CD8-positive, alpha-beta memory T cell (primary cell): ENCODE measurements at regions not wholly inside any gene's neighbourhood (a gene's known extent, or its start where the extent isn't known, plus 50 kb on each side); places are given as distances from the start of the nearest gene placed in this dataset.

Source experiments
- CTCF ChIA-PET: fragments of 350-600 bp; sonication (Branson Sonifier 250); formaldehyde crosslinking; loops from one replicate; lab custom pipeline; 2021; ENCODE audit warnings: antibody characterized with exemption; lab: Charles Lee
- POLR2A ChIA-PET: fragments of 350-600 bp; sonication (Branson Sonifier 250); formaldehyde crosslinking; loops from one replicate; lab custom pipeline; 2021; ENCODE audit warnings: antibody characterized with exemption; lab: Charles Lee
- DNase-seq, 5 donors: peaks; one replicate each; pipeline versions ENCODE4 v3.0.0 to v3.0.0-alpha.2; 2020 to 2022; ENCODE audit warnings: mixed read lengths in 1 of 5
- H3K27ac ChIP-seq: one replicate; pipeline ENCODE4 v1.7.0; 2013; ENCODE audit warnings: low read depth, mild to moderate bottlenecking, low read length, moderate library complexity
- H3K27me3 ChIP-seq: 2 replicates; pipeline ENCODE4 v1.7.0; 2013; ENCODE audit warnings: low read length, mild to moderate bottlenecking; ENCODE audit not compliant: insufficient read depth, poor library complexity, severe bottlenecking
- H3K36me3 ChIP-seq: 2 replicates; pipeline ENCODE4 v1.7.0; 2013; ENCODE audit warnings: mild to moderate bottlenecking, low read length, moderate library complexity; ENCODE audit not compliant: insufficient read depth
- H3K4me1 ChIP-seq: 2 replicates; pipeline ENCODE4 v1.7.0; 2013; ENCODE audit warnings: mild to moderate bottlenecking, low read length, moderate library complexity; ENCODE audit not compliant: insufficient read depth
- H3K4me3 ChIP-seq: 2 replicates; pipeline ENCODE4 v1.7.0; 2013; ENCODE audit warnings: mild to moderate bottlenecking, low read length
- H3K9me3 ChIP-seq: 2 replicates; pipeline ENCODE4 v1.7.0; 2013; ENCODE audit warnings: mild to moderate bottlenecking, low read length
- H3K27ac Mint-ChIP-seq, 8 donors: one replicate each; pipeline ENCODE4 v1.8.0; 2020 to 2021; ENCODE audit warnings: mixed read lengths in 8 of 8, mild to moderate bottlenecking in 6 of 8, inconsistent platforms in 3 of 8, moderate library complexity in 3 of 8
- H3K27me3 Mint-ChIP-seq, 2 donors: one replicate each; pipeline ENCODE4 v1.8.0; 2020 to 2021; ENCODE audit warnings: mixed read lengths in 2 of 2, mild to moderate bottlenecking in 1 of 2, moderate library complexity in 1 of 2
- H3K36me3 Mint-ChIP-seq, 3 donors: one replicate each; pipeline ENCODE4 v1.8.0; 2020 to 2021; ENCODE audit warnings: mixed read lengths in 3 of 3, inconsistent platforms in 1 of 3, mild to moderate bottlenecking in 1 of 3
- H3K4me1 Mint-ChIP-seq, 3 donors: one replicate each; pipeline ENCODE4 v1.8.0; 2020 to 2021; ENCODE audit warnings: mixed read lengths in 3 of 3, inconsistent platforms in 1 of 3, mild to moderate bottlenecking in 1 of 3
- H3K4me3 Mint-ChIP-seq, 7 donors: one replicate each; pipeline ENCODE4 v1.8.0; 2020 to 2021; ENCODE audit warnings: mixed read lengths in 7 of 7, mild to moderate bottlenecking in 6 of 7, moderate library complexity in 4 of 7, inconsistent platforms in 2 of 7
- H3K9me3 Mint-ChIP-seq, 5 donors: one replicate each; pipeline ENCODE4 v1.8.0; 2020 to 2022; ENCODE audit warnings: mixed read lengths in 5 of 5, mild to moderate bottlenecking in 3 of 5, moderate library complexity in 2 of 5, inconsistent platforms in 1 of 5

DNA sequence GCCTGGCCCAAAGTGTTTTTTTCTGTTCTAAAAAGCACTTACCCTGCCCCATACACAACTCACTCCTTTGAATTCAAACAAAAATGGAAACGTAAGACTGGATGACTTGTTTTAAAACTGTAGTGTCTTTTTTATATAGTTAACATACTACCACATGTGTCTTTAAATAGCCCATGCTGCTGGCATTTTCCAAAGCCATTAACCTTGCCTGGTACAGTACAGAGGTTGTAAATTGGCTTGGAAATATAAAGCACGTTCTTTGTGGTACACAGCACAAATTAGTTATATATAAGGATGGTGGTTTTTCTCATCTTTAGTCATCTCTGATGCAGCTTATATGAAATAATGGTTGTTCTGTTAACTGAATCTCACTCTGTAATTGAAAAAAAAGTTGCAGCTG, 519.7 kb upstream of the ZNF608 start:
- Histone ChIP-seq H3K9me3 (no peaks in the 10 kb centered on the region), H3K27me3 (no peaks in the 10 kb centered on the region), H3K4me1 (no peaks in the 10 kb centered on the region), H3K4me3 (no peak overlapping the region), H3K27ac (no peak overlapping the region), H3K36me3 (no peaks in the 10 kb centered on the region)
- H3K27ac Mint-ChIP-seq, result no peak overlapping the region
- DNase-seq, result no peak
- H3K4me3 Mint-ChIP-seq, result no peak overlapping the region
- H3K4me1 Mint-ChIP-seq, result no peaks in the 10 kb centered on the region
- ChIA-PET POLR2A (no interaction called here), CTCF (no interaction called here)
- peaks cover 3 to 18% (median 5%) of the 10 kb centered on the region in 5 donors for H3K9me3 Mint-ChIP-seq
- H3K27me3 Mint-ChIP-seq, result peaks cover 0 to 1% of the 10 kb centered on the region in 2 donors
- H3K36me3 Mint-ChIP-seq, result no peaks in the 10 kb centered on the region

DNA sequence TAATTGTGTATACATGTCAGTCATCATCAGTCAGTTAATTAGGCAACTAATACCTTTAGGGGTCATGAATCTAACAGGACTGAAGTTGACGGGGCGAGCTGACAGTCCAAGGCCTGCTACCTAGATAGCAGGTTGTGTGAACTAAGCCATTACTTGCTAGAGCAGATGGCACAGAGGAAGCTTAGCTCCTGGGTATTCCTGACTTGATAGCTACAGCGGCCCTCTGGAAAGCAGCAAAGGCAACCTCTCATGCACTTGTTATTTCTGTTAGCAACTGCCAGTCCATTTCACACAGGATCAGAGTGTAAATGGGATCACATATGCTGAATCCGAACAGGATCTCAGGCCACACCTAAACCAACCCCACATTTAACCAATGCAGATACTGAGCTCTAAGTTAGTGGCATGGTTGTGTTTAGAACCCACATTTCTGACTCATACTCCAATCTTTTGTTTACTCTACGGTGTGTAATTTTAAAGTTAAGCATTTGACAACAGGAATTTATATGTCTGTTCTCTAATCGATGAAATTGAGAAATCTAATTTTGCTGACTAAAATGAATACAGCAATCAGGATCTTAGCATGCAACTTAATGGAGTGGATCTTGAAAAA, 521.3 kb upstream of the ZNF608 start:
- no peaks in the 10 kb centered on the region for H3K9me3 ChIP-seq
- Mint-ChIP-seq H3K27ac (no peak overlapping the region), H3K4me1 (no peaks in the 10 kb centered on the region), H3K27me3 (peaks cover 0 to 1% of the 10 kb centered on the region in 2 donors), H3K4me3 (no peak overlapping the region), H3K9me3 (peaks cover 0 to 29% (median 5%) of the 10 kb centered on the region in 5 donors), H3K36me3 (no peaks in the 10 kb centered on the region)
- ChIA-PET CTCF (no interaction called here), POLR2A (no interaction called here)
- no peaks in the 10 kb centered on the region for H3K36me3 ChIP-seq
- no peak for DNase-seq
- H3K27me3 ChIP-seq, result no peaks in the 10 kb centered on the region
- H3K27ac ChIP-seq, result no peak overlapping the region
- H3K4me3 ChIP-seq, result no peak overlapping the region
- H3K4me1 ChIP-seq, result no peaks in the 10 kb centered on the region

DNA sequence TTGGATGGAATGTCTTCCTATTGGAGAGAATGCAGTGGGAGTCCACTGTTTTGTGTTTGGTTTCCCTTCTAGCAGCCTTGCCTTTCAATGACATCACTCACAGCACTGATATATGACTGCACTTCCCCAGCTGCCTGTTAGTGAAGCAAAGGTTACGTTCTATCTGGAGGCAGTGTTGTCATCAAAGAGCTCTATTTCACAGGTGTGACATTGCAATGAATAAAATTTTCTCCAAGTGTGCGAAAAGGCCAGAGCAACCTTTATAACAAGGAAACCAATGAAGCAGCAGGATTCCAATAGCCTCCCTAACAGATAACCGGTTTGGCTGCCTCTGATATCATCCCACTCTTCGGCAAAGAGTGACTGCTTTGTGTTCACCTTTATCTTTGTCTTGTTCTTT, 523.5 kb upstream of the ZNF608 start:
- CTCF ChIA-PET, result no interaction called here
- no peaks in the 10 kb centered on the region for H3K27me3 ChIP-seq
- no peaks in the 10 kb centered on the region for H3K4me1 Mint-ChIP-seq
- no peak overlapping the region for H3K27ac ChIP-seq
- DNase-seq, result no peak
- H3K4me3 Mint-ChIP-seq, result no peak overlapping the region
- peaks cover 0 to 3% of the 10 kb centered on the region in 2 donors for H3K27me3 Mint-ChIP-seq
- no peaks in the 10 kb centered on the region for H3K9me3 ChIP-seq
- no peak overlapping the region for H3K27ac Mint-ChIP-seq
- no peaks in the 10 kb centered on the region for H3K36me3 ChIP-seq
- POLR2A ChIA-PET, result no interaction called here
- H3K36me3 Mint-ChIP-seq, result no peaks in the 10 kb centered on the region
- H3K9me3 Mint-ChIP-seq, result peaks cover 0 to 28% (median 10%) of the 10 kb centered on the region in 5 donors
- no peaks in the 10 kb centered on the region for H3K4me1 ChIP-seq
- H3K4me3 ChIP-seq, result no peak overlapping the region

DNA sequence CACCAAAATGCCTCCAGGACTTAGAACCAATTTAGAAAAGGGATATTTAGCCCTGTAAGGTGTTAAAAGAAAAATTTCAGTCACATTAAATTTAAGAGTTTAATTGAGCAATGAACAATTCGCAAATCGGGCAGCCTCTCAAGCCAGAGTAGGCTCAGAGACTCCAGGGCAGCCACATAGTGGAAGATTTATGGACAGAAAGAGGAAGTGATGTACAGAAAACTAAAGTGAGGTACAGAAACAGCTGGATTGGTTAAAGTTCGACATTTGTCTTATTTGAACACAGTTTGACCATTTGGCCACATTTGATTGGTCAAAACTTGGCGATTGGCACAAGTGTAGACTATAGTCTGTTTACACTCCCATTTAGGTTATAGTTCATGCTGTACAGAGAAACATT, 525.9 kb upstream of the ZNF608 start:
- H3K4me1 ChIP-seq, result no peaks in the 10 kb centered on the region
- ChIA-PET CTCF (no interaction called here), POLR2A (no interaction called here)
- no peaks in the 10 kb centered on the region for H3K36me3 Mint-ChIP-seq
- no peaks in the 10 kb centered on the region for H3K9me3 ChIP-seq
- no peaks in the 10 kb centered on the region for H3K4me1 Mint-ChIP-seq
- H3K4me3 ChIP-seq, result no peak overlapping the region
- H3K4me3 Mint-ChIP-seq, result no peak overlapping the region
- H3K27ac ChIP-seq, result no peak overlapping the region
- H3K9me3 Mint-ChIP-seq, result peaks cover 0 to 20% (median 8%) of the 10 kb centered on the region in 5 donors
- no peak for DNase-seq
- peaks cover 0 to 2% of the 10 kb centered on the region in 2 donors for H3K27me3 Mint-ChIP-seq
- H3K27ac Mint-ChIP-seq, result no peak overlapping the region
- H3K36me3 ChIP-seq, result no peaks in the 10 kb centered on the region
- no peaks in the 10 kb centered on the region for H3K27me3 ChIP-seq

DNA sequence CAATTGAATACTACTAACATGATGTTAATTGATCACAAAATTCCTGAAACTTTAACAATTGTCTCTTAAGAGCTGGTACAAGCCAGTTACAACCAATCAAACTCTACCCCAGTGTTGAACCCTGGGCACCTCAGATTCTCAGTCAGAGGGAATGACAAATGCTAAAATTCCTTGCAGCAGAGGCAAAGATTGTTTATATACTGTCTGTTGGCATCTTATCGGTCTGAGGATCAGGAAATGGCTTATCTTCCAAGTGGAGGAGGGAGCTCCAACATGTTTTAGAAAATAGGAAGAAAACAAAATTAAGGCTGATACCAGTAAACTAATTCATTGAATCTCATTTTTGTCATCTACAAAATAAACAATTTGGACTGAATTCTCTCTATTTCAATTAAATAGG, 527.8 kb upstream of the ZNF608 start:
- Histone ChIP-seq H3K4me1 (no peaks in the 10 kb centered on the region), H3K4me3 (no peak overlapping the region), H3K9me3 (no peaks in the 10 kb centered on the region), H3K36me3 (no peaks in the 10 kb centered on the region), H3K27me3 (no peaks in the 10 kb centered on the region), H3K27ac (no peak overlapping the region)
- ChIA-PET POLR2A (no interaction called here), CTCF (no interaction called here)
- peaks cover 0 to 2% of the 10 kb centered on the region in 2 donors for H3K27me3 Mint-ChIP-seq
- no peak for DNase-seq
- H3K27ac Mint-ChIP-seq, result no peak overlapping the region
- peaks cover 0 to 20% (median 5%) of the 10 kb centered on the region in 5 donors for H3K9me3 Mint-ChIP-seq
- H3K36me3 Mint-ChIP-seq, result no peaks in the 10 kb centered on the region
- no peak overlapping the region for H3K4me3 Mint-ChIP-seq
- H3K4me1 Mint-ChIP-seq, result no peaks in the 10 kb centered on the region

DNA sequence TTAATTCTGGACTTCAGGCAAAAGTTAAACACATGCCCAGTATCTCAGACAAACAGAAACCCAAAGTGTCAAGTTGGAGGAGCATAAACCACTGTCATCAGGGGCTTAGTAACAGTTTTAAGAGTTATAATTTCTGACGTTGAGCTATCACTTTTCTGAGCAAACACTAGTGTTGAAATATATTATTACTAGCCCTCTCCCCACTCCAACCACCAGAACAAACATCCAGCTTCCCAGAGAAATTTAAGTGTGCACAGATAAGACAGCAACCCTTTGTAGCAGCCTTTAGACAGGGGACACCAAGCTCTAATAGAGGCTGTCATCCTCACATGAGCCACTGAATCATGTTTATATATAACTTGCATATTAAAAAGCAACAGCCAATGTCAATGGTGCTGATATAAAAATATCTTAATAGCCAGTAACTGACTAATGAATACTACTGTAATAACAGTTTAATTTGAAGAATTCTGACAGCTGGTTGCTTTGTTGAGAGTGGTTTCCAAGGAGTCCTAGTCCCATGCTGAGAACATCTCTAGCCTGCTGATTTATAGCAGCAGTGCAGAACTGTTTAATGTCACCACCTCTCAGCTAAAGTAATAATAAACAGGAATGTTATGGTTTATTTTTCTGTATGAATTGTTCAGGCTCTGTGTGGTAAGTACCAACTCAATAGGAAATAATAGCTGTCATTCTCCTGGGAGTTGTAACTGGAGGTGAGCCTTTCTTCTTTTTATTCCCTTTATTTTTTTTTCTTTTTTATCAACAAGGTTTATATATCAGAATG, 528.7 kb upstream of the ZNF608 start:
- H3K27ac Mint-ChIP-seq, result no peak overlapping the region
- Histone ChIP-seq H3K9me3 (no peaks in the 10 kb centered on the region), H3K4me1 (no peaks in the 10 kb centered on the region), H3K27me3 (no peaks in the 10 kb centered on the region), H3K4me3 (no peak overlapping the region), H3K36me3 (no peaks in the 10 kb centered on the region), H3K27ac (no peak overlapping the region)
- no peaks in the 10 kb centered on the region for H3K4me1 Mint-ChIP-seq
- H3K36me3 Mint-ChIP-seq, result no peaks in the 10 kb centered on the region
- DNase-seq, result no peak
- H3K4me3 Mint-ChIP-seq, result no peak overlapping the region
- ChIA-PET CTCF (no interaction called here), POLR2A (no interaction called here)
- H3K27me3 Mint-ChIP-seq, result peaks cover 0 to 3% of the 10 kb centered on the region in 2 donors
- H3K9me3 Mint-ChIP-seq, result peaks cover 0 to 20% (median 6%) of the 10 kb centered on the region in 5 donors

DNA sequence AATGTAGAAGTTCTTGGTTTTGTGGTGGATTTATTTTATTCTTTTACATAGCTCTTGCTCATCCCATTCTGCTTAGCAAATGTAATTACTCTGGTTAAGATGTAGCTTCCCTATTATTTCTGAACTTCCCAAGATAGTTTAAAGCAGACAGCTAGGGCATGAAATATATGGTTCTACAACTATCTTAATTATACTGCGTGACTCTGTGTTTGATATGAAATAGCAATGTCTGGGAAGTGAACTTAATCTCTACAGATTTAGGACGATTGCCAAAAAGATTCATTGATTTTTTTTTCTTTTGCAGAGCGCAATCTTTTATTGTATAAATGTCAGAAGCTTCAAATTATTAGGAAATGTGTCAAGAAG, 529.3 kb upstream of the ZNF608 start:
- H3K36me3 Mint-ChIP-seq, result no peaks in the 10 kb centered on the region
- no peak overlapping the region for H3K27ac Mint-ChIP-seq
- no peaks in the 10 kb centered on the region for H3K36me3 ChIP-seq
- no peak for DNase-seq
- H3K27ac ChIP-seq, result no peak overlapping the region
- POLR2A ChIA-PET, result no interaction called here
- CTCF ChIA-PET, result no interaction called here
- peaks cover 0 to 15% (median 6%) of the 10 kb centered on the region in 5 donors for H3K9me3 Mint-ChIP-seq
- H3K4me1 ChIP-seq, result no peaks in the 10 kb centered on the region
- no peaks in the 10 kb centered on the region for H3K4me1 Mint-ChIP-seq
- no peaks in the 10 kb centered on the region for H3K9me3 ChIP-seq
- no peak overlapping the region for H3K4me3 Mint-ChIP-seq
- no peaks in the 10 kb centered on the region for H3K27me3 ChIP-seq
- no peak overlapping the region for H3K4me3 ChIP-seq
- peaks cover 0 to 3% of the 10 kb centered on the region in 2 donors for H3K27me3 Mint-ChIP-seq

DNA sequence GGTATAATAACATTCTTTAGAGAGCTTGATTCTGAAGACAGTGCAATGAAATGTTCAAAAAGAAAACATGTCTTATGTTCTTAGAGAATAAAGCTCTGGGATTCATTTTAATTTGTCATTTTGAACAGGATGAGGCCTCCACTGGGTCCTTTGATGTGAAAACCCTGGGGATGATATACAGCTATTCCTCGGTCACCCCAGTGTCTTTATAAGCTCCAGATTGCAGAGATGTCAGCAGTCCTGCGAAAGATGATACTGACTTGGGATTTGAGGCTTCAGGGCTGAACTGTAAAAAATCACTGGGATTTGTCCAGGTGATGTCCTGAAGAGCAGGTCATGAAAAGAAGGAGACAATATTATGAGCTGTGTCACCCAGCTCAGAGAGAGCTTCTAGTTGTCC, 529.7 kb upstream of the ZNF608 start:
- Mint-ChIP-seq H3K36me3 (no peaks in the 10 kb centered on the region), H3K4me1 (no peaks in the 10 kb centered on the region), H3K9me3 (peaks cover 0 to 16% (median 6%) of the 10 kb centered on the region in 5 donors), H3K27me3 (peaks cover 0 to 3% of the 10 kb centered on the region in 2 donors), H3K27ac (no peak overlapping the region), H3K4me3 (no peak overlapping the region)
- ChIA-PET POLR2A (no interaction called here), CTCF (no interaction called here)
- no peaks in the 10 kb centered on the region for H3K36me3 ChIP-seq
- H3K4me1 ChIP-seq, result no peaks in the 10 kb centered on the region
- no peaks in the 10 kb centered on the region for H3K27me3 ChIP-seq
- no peak overlapping the region for H3K27ac ChIP-seq
- H3K4me3 ChIP-seq, result no peak overlapping the region
- no peaks in the 10 kb centered on the region for H3K9me3 ChIP-seq
- no peak for DNase-seq
